ENCODE measurements at regions not wholly inside any gene's neighbourhood (a gene's known extent, or its start where the extent isn't known, plus 50 kb on each side); places are given as distances from the start of the nearest gene placed in this dataset.

GRCh38 chr3:63167113-63167512 lies 111.0 kb upstream of the SYNPR start:
- ChIA-PET POLR2A (ENCODE audit: low non-redundant PET) (no interaction called here), CTCF (no interaction called here)
- no peak for DNase-seq (ENCODE audit: low spot score)
- H3K27ac ChIP-seq, result no peak overlapping the region
- TF ChIP-seq CTCF (conservative IDR thresholded peaks at IDR 0.05; ENCODE audit: low read depth), result no peak

- TF ChIP-seq CTCF (conservative IDR thresholded peaks at IDR 0.05; ENCODE audit: low read depth), result no peak
- ChIA-PET CTCF (no interaction called here), POLR2A (ENCODE audit: low non-redundant PET) (no interaction called here)
- no peak overlapping the region for H3K27ac ChIP-seq
- no peak for DNase-seq (ENCODE audit: low spot score)
Observed at GRCh38 chr3:63168179-63168578, 109.9 kb upstream of the SYNPR start.

DNA sequence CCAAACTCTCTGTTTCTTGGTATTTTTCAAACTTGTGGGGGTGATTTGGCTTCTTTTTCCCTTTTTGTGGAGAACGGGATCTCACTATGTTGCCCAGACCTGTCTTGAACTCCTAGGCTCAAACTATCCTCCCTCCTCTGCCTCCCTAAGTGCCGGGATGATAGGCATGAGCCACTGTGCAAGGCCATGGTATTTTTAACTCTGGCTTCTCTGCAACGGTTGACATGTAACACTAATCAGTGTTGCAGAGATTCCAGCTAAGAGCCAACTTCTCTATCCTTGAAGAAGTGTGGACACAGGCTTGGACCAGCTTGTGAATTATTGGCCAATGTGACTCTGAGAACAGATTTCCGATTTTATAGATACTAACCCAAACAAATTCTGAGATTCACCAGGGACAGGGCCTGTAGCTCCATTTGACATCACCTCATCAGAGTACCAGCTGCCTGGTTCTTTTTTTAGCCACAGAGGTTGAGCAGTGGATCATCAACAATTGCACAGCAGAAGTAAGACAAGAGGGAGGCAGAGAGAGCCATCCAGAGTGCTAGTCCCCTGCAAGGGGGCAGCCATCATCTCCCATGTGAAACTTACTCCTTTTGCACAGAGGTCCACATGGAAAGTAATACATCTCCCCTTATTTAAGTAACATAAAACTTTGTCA lies 98.1 kb upstream of the SYNPR start:
- ChIA-PET POLR2A (ENCODE audit: low non-redundant PET) (no interaction called here), CTCF (no interaction called here)
- no peak for DNase-seq (ENCODE audit: low spot score)
- no peak for TF ChIP-seq CTCF (conservative IDR thresholded peaks at IDR 0.05; ENCODE audit: low read depth)
- H3K27ac ChIP-seq, result no peak overlapping the region

- CTCF ChIA-PET, result no interaction called here
- no peak for TF ChIP-seq CTCF (conservative IDR thresholded peaks at IDR 0.05; ENCODE audit: low read depth)
- POLR2A ChIA-PET (ENCODE audit: low non-redundant PET), result no interaction called here
- H3K27ac ChIP-seq, result no peak overlapping the region
- no peak for DNase-seq (ENCODE audit: low spot score)
Observed at GRCh38 chr3:63192248-63192647, 85.9 kb upstream of the SYNPR start.

DNA sequence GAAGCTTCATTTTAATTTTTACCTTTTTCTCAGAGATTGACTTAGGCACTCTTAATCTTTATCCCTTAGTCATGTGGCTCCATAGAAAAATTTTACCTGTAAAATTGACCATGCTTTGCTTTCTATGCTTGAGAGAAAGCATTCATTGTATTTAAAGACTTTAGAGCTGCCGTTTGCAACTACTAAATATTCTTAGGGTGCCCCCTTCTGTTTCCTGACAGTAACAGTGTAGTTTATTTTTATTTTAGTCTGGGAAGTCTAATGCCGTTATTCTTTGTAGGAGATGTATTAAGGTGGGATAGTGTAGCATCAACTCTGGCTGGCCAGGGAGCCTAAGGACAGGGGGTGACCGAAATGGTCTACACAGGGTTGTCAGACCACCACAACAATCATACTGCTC lies 84.5 kb upstream of the SYNPR start:
- no peak overlapping the region for H3K27ac ChIP-seq
- DNase-seq (ENCODE audit: low spot score), result peak; percentile 13
- peak; percentile 47 for TF ChIP-seq CTCF (conservative IDR thresholded peaks at IDR 0.05; ENCODE audit: low read depth)
- ChIA-PET POLR2A (ENCODE audit: low non-redundant PET) (no interaction called here), CTCF (interaction anchor here (0.6 to 0.9 kb wide), 3 partner anchors 28 to 527 kb away, joined by 3 to 6 read pairs (median 4); no protein-coding TSS in a partner anchor)

DNA sequence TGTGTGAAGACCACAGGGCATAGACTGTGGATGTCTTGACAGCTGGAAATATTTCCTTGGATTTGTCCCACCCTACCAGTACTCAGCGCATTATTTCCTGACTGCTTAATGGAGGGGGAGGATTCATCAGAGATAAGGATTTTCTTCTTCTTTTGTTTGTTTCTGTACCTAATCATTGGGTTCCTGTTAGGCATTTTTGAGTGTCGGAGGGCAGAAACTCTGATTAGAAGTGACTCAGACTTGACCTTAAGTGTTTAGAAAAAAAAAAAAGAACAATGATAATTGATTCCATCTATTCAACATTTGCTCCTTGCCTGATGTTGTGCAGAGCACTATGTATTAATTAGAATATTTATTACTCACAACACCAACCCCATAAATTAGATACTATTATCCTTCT lies 78.5 kb upstream of the SYNPR start:
- H3K27ac ChIP-seq, result no peak overlapping the region
- no peak for TF ChIP-seq CTCF (conservative IDR thresholded peaks at IDR 0.05; ENCODE audit: low read depth)
- CTCF ChIA-PET, result no interaction called here
- POLR2A ChIA-PET (ENCODE audit: low non-redundant PET), result no interaction called here
- DNase-seq (ENCODE audit: low spot score), result no peak

Measured in RWPE1 (cell line).